ENCODE measurements at regions not wholly inside any gene's neighbourhood (a gene's known extent, or its start where the extent isn't known, plus 50 kb on each side); places are given as distances from the start of the nearest gene placed in this dataset.

GRCh38 chr2:67164771-67165522 lies 232.2 kb upstream of the ETAA1 start:
- TF ChIP-seq CTCF (IDR thresholded peaks at IDR 0.05), result no peak
- no peak for TF ChIP-seq POLR2A (IDR thresholded peaks at IDR 0.05)

All from Peyer's patch (tissue), 4 donors.